HepG2 (cell line): ENCODE measurements at regions not wholly inside any gene's neighbourhood (a gene's known extent, or its start where the extent isn't known, plus 50 kb on each side); places are given as distances from the start of the nearest gene placed in this dataset.

Experiments
- AHDC1 ChIP-seq: sonication (generic); formaldehyde crosslinking; IDR thresholded peaks from 2 replicates; pipeline ENCODE4 v1.5.1; 2020; ENCODE audit warnings: mild to moderate bottlenecking, missing genetic modification reagents, borderline replicate concordance
- AHR ChIP-seq: IDR thresholded peaks from 2 replicates; pipeline ENCODE4 v1.6.1; 2018; ENCODE audit warnings: missing genetic modification reagents, missing compliant biosample characterization
- CAMTA2 ChIP-seq: sonication (generic); formaldehyde crosslinking; IDR thresholded peaks from 2 replicates; pipeline ENCODE4 v1.4.0; 2020; ENCODE audit warnings: mild to moderate bottlenecking, missing genetic modification reagents, borderline replicate concordance
- CTCF ChIP-seq: sonication (generic); formaldehyde crosslinking; IDR thresholded peaks from 2 replicates; pipeline ENCODE4 v1.5.0; 2020; ENCODE audit warnings: mild to moderate bottlenecking, missing genetic modification reagents, moderate library complexity
- EEA1 ChIP-seq: sonication (generic); formaldehyde crosslinking; IDR thresholded peaks from 2 replicates; pipeline ENCODE4 v1.5.1; 2020; ENCODE audit warnings: mild to moderate bottlenecking, missing genetic modification reagents, borderline replicate concordance
- FOSL2 ChIP-seq: sonication (generic); formaldehyde crosslinking; IDR thresholded peaks from 2 replicates; pipeline ENCODE4 v1.4.0; 2020; ENCODE audit warnings: missing genetic modification reagents
- FOXP4 ChIP-seq: sonication (generic); formaldehyde crosslinking; IDR thresholded peaks from 2 replicates; pipeline ENCODE4 v1.4.0; 2020; ENCODE audit warnings: missing genetic modification reagents
- PHF20 ChIP-seq: sonication (generic); formaldehyde crosslinking; IDR thresholded peaks from 2 replicates; pipeline ENCODE4 v1.5.0; 2020; ENCODE audit warnings: mild to moderate bottlenecking, missing genetic modification reagents
- SOX6 ChIP-seq, 2 experiments: fragments of 450-650 bp in 1 of 2; sonication (generic) in 1 of 2; formaldehyde crosslinking in 1 of 2; IDR thresholded peaks; 2 replicates each; pipeline versions ENCODE4 v1.4.0 to v1.6.1; 2017 to 2020; ENCODE audit warnings: antibody characterized with exemption in 1 of 2, mild to moderate bottlenecking in 1 of 2, missing genetic modification reagents in 1 of 2
- THAP8 ChIP-seq: sonication (generic); formaldehyde crosslinking; IDR thresholded peaks from 2 replicates; pipeline ENCODE4 v1.5.1; 2020; ENCODE audit warnings: missing genetic modification reagents, mild to moderate bottlenecking, borderline replicate concordance
- THAP9 ChIP-seq: sonication (generic); formaldehyde crosslinking; IDR thresholded peaks from 2 replicates; pipeline ENCODE4; 2020; ENCODE audit warnings: missing genetic modification reagents, mild to moderate bottlenecking, borderline replicate concordance
- ZBTB43 ChIP-seq: sonication (generic); formaldehyde crosslinking; conservative IDR thresholded peaks from 2 replicates; pipeline ENCODE4 v1.4.0; 2020; ENCODE audit warnings: missing genetic modification reagents
- ZNF343 ChIP-seq: sonication (generic); formaldehyde crosslinking; IDR thresholded peaks from 2 replicates; pipeline ENCODE4 v1.4.0; 2020; ENCODE audit warnings: mild to moderate bottlenecking, missing genetic modification reagents
- ZSCAN21 ChIP-seq: sonication (generic); formaldehyde crosslinking; IDR thresholded peaks from 2 replicates; pipeline ENCODE4 v1.8.0; 2022; ENCODE audit warnings: mild to moderate bottlenecking, missing genetic modification reagents, moderate library complexity, borderline replicate concordance

- TF ChIP-seq AHDC1 (CRISPR knock-in tag) (0 out of 2 replicates have a peak, but pooled peaks have one; percentile 64), PHF20 (CRISPR knock-in tag) (no peak), ZSCAN21 (CRISPR knock-in tag) (0 out of 2 replicates have a peak, but pooled peaks have one; percentile 57), SOX6 (IDR thresholded peaks at IDR 0.05) (no peak), SOX6 (CRISPR knock-in tag; IDR thresholded peaks at IDR 0.05) (peak; percentile 43; the same call in 1 of the 2 replicates), THAP9 (CRISPR knock-in tag) (0 out of 2 replicates have a peak, but pooled peaks have one; percentile 38), ZNF343 (CRISPR knock-in tag) (no peak), FOXP4 (CRISPR knock-in tag) (peak; percentile 71), AHR (no peak), EEA1 (CRISPR knock-in tag) (no peak), CTCF (CRISPR knock-in tag) (0 out of 2 replicates have a peak, but pooled peaks have one; percentile 13), ZBTB43 (CRISPR knock-in tag) (peak; percentile 58), FOSL2 (CRISPR knock-in tag) (peak; percentile 20; the same call in 1 of the 2 replicates), CAMTA2 (CRISPR knock-in tag) (no peak), THAP8 (CRISPR knock-in tag) (no peak)
These were observed 232.9 kb upstream of the RGMA start (continued) for GRCh38 chr15:93321881-93322282.
